ENCODE measurements at regions not wholly inside any gene's neighbourhood (a gene's known extent, or its start where the extent isn't known, plus 50 kb on each side); places are given as distances from the start of the nearest gene placed in this dataset.

GRCh38 chr2:12617366-12617765 is 99.4 kb upstream of the TRIB2 start:
- TF ChIP-seq CTCF (IDR thresholded peaks at IDR 0.05): no peak
- TF ChIP-seq POLR2AphosphoS5 (IDR thresholded peaks at IDR 0.05): no peak
- no peak for TF ChIP-seq POLR2A (IDR thresholded peaks at IDR 0.05)
- TF ChIP-seq EP300 (IDR thresholded peaks at IDR 0.05): no peak

All from suprapubic skin (tissue), 4 donors.